Endodermal cell (in vitro differentiated cells): ENCODE measurements at regions not wholly inside any gene's neighbourhood (a gene's known extent, or its start where the extent isn't known, plus 50 kb on each side); places are given as distances from the start of the nearest gene placed in this dataset.
"Not testable (repeated sequence)": the region's sequence is repeated elsewhere in the genome, so short reads cannot be mapped to it uniquely, and the experiment has no call there.

Experiments
- DNase-seq: peaks from one replicate; pipeline ENCODE4 v3.0.0-alpha.2; 2017
- H3K27ac ChIP-seq: 2 replicates; pipeline ENCODE4 v1.5.1; 2013; ENCODE audit warnings: mild to moderate bottlenecking, low read depth, low read length, moderate library complexity
- H3K27me3 ChIP-seq: 2 replicates; pipeline ENCODE4 v1.6.1; 2013; ENCODE audit warnings: mild to moderate bottlenecking, low read length, moderate library complexity; ENCODE audit not compliant: insufficient read depth, control insufficient read depth, poor library complexity, severe bottlenecking
- H3K36me3 ChIP-seq: 2 replicates; pipeline ENCODE4 v1.7.0; 2013; ENCODE audit warnings: mild to moderate bottlenecking, low read length, moderate library complexity; ENCODE audit not compliant: control insufficient read depth, insufficient read depth
- H3K4me1 ChIP-seq: one replicate; pipeline ENCODE4 v1.7.0; 2013; ENCODE audit warnings: low read length; ENCODE audit not compliant: control insufficient read depth, insufficient read depth
- H3K4me3 ChIP-seq: 2 replicates; pipeline ENCODE4 v1.5.1; 2013; ENCODE audit warnings: mild to moderate bottlenecking, low read length, moderate library complexity
- H3K9ac ChIP-seq: 2 replicates; pipeline ENCODE4 v1.6.1; 2013; ENCODE audit warnings: mild to moderate bottlenecking, low read length, moderate library complexity; ENCODE audit not compliant: poor library complexity, severe bottlenecking; ENCODE audit errors: extremely low read depth
- H3K9me3 ChIP-seq: 2 replicates; pipeline ENCODE4 v1.6.1; 2013; ENCODE audit warnings: mild to moderate bottlenecking, low read length, moderate library complexity; ENCODE audit not compliant: control insufficient read depth
- H3K27ac Mint-ChIP-seq: 2 replicates; pipeline ENCODE4 v1.8.0; 2020; ENCODE audit warnings: mixed read lengths
- H3K27me3 Mint-ChIP-seq: 2 replicates; pipeline ENCODE4 v1.8.0; 2021; ENCODE audit warnings: mild to moderate bottlenecking, mixed read lengths; ENCODE audit not compliant: insufficient read depth
- H3K36me3 Mint-ChIP-seq: 2 replicates; pipeline ENCODE4 v1.8.0; 2020; ENCODE audit warnings: low read depth, mixed read lengths
- H3K4me1 Mint-ChIP-seq: 2 replicates; pipeline ENCODE4 v1.8.0; 2020; ENCODE audit warnings: mixed read lengths
- H3K4me3 Mint-ChIP-seq: 2 replicates; pipeline ENCODE4 v1.8.0; 2020; ENCODE audit warnings: mild to moderate bottlenecking, moderate library complexity, mixed read lengths
- H3K9me3 Mint-ChIP-seq: 2 replicates; pipeline ENCODE4 v1.8.0; 2020; ENCODE audit warnings: mild to moderate bottlenecking, mixed read lengths
- WGBS, 2 experiments: methylation state at CpG; one replicate each; pipeline versions ENCODE4 v1.1.5 to v1.1.7; 2013; ENCODE audit warnings: missing lambda C conversion rate in 2 of 2, mixed read lengths in 1 of 2; ENCODE audit not compliant: insufficient coverage in 1 of 2, insufficient read length in 1 of 2; 5-methylcytosine and 5-hydroxymethylcytosine counted together
- TF ChIP-seq, protein P1 (sequence below): fragments of 200-600 bp; sonication (generic); conservative IDR thresholded peaks from 2 replicates; pipeline ENCODE4 v1.5.0; 2021; ENCODE audit warnings: antibody characterized with exemption, mild to moderate bottlenecking

DNA sequence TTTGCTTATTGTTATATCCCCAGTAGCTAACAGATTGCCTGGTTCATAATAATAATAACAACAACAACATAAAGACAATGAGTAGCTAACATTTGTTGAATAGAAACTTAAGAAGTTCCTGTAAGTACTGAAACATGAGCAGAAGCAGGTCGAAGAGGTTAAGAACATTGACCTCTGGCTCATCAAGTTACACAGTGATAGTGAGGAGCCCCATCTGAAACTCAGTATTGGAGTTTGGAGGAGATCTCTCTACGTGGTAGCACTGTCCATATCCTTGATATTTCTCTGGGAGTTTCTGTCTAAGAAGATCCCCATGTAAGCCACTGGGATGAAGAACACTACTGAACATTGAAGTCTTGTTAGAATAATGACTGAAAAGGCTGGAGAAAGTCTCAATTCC lies 600.4 kb downstream of the RFPL4B start:
- Mint-ChIP-seq H3K4me3 (no peak overlapping the region), H3K27me3 (peaks cover 16% of the 10 kb centered on the region), H3K9me3 (no peaks in the 10 kb centered on the region), H3K36me3 (no peaks in the 10 kb centered on the region), H3K4me1 (peaks cover 4% of the 10 kb centered on the region), H3K27ac (no peak overlapping the region)
- no peaks in the 10 kb centered on the region for H3K27me3 ChIP-seq
- no peak overlapping the region for H3K27ac ChIP-seq
- TF ChIP-seq, protein P1, sequence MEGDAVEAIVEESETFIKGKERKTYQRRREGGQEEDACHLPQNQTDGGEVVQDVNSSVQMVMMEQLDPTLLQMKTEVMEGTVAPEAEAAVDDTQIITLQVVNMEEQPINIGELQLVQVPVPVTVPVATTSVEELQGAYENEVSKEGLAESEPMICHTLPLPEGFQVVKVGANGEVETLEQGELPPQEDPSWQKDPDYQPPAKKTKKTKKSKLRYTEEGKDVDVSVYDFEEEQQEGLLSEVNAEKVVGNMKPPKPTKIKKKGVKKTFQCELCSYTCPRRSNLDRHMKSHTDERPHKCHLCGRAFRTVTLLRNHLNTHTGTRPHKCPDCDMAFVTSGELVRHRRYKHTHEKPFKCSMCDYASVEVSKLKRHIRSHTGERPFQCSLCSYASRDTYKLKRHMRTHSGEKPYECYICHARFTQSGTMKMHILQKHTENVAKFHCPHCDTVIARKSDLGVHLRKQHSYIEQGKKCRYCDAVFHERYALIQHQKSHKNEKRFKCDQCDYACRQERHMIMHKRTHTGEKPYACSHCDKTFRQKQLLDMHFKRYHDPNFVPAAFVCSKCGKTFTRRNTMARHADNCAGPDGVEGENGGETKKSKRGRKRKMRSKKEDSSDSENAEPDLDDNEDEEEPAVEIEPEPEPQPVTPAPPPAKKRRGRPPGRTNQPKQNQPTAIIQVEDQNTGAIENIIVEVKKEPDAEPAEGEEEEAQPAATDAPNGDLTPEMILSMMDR, result no peak
- DNase-seq, result no peak
- no peaks in the 10 kb centered on the region for H3K36me3 ChIP-seq
- H3K9me3 ChIP-seq, result no peaks in the 10 kb centered on the region
- H3K9ac ChIP-seq, result no peak overlapping the region
- no peaks in the 10 kb centered on the region for H3K4me1 ChIP-seq
- H3K4me3 ChIP-seq, result no peak overlapping the region
- WGBS, 2 experiments, result 87 to 91% methylated on average over 2 of the region's 2 CpGs

DNA sequence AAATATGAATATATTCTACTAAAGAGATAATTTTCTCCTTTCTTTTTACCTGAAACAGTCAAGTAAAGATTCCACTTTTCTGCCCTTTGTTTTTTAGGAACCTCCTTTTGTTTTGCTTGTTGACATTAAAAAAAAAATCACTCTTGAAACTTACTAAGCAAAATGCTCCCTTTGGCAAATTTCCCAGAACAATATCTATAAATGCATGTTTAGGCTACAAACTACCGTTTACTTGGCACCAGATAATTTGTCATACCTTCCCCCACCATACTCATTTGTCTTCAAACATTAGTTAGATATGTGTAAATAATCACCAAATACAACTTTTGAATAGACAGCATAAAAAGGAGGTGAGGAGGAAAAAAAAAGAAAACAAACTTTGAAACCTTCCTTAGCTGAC lies 604.7 kb downstream of the RFPL4B start:
- TF ChIP-seq, protein P1, result no peak
- H3K9me3 Mint-ChIP-seq, result peaks cover 5% of the 10 kb centered on the region
- no peaks in the 10 kb centered on the region for H3K4me1 Mint-ChIP-seq
- H3K27ac ChIP-seq, result no peak overlapping the region
- no peak overlapping the region for H3K27ac Mint-ChIP-seq
- H3K4me3 Mint-ChIP-seq, result no peak overlapping the region
- no peaks in the 10 kb centered on the region for H3K9me3 ChIP-seq
- H3K9ac ChIP-seq, result no peak overlapping the region
- H3K27me3 ChIP-seq, result no peaks in the 10 kb centered on the region
- WGBS, 2 experiments, result 78% methylated on average over 1 of the region's 1 CpG; no CpG with 5 or more reads in 1 of the 2 experiments
- H3K4me1 ChIP-seq, result no peaks in the 10 kb centered on the region
- H3K36me3 Mint-ChIP-seq, result no peaks in the 10 kb centered on the region
- H3K4me3 ChIP-seq, result no peak overlapping the region
- H3K27me3 Mint-ChIP-seq, result no peaks in the 10 kb centered on the region
- no peaks in the 10 kb centered on the region for H3K36me3 ChIP-seq
- DNase-seq, result no peak

DNA sequence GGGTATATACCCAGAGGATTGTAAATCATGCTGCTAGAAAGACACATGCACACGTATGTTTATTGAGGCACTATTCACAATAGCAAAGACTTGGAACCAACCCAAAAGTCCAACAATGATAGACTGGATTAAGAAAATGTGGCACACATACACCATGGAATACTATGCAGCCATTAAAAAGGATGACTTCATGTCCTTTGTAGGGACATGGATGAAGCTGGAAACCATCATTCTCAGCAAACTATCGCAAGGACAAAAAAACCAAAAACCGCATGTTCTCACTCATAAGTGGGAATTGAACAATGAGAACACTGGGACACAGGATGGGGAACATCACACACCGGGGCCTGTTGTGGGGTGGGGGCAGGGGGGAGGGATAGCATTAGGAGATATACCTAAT lies 608.6 kb downstream of the RFPL4B start:
- H3K4me3 ChIP-seq, H3K4me1 Mint-ChIP-seq, H3K9ac ChIP-seq, H3K27me3 ChIP-seq, DNase-seq, H3K4me3 Mint-ChIP-seq, H3K9me3 ChIP-seq, H3K27ac ChIP-seq, H3K36me3 ChIP-seq, H3K4me1 ChIP-seq, H3K27me3 Mint-ChIP-seq, H3K36me3 Mint-ChIP-seq, H3K27ac Mint-ChIP-seq, H3K9me3 Mint-ChIP-seq: not testable (repeated sequence)
- 82% methylated on average over 3 of the region's 4 CpGs; no CpG with 5 or more reads in 1 of the 2 experiments for WGBS, 2 experiments
